ENCODE measurements at regions not wholly inside any gene's neighbourhood (a gene's known extent, or its start where the extent isn't known, plus 50 kb on each side); places are given as distances from the start of the nearest gene placed in this dataset.

DNA sequence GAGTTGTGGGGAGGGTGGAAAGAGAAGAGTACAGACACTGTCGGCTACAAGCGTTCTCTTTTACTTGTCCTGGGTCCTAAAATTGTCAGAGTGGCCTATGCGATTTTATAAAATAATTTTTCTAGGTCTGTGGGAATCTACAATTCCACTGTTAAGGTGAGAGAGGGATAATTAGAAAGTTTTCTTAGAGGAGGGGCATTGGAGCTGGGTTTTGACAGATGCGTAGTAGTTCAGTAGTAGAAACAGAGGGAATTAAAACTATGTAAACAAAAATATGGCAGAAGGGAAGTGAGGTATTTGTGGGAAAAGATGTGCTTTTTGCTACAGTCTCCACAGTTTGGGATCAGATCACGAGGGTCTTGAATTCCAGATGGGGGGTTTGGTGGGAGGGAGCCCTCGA is 129.1 kb upstream of the SHB start:
- H3K27ac ChIP-seq: no peak overlapping the region
- TF ChIP-seq, protein P1, sequence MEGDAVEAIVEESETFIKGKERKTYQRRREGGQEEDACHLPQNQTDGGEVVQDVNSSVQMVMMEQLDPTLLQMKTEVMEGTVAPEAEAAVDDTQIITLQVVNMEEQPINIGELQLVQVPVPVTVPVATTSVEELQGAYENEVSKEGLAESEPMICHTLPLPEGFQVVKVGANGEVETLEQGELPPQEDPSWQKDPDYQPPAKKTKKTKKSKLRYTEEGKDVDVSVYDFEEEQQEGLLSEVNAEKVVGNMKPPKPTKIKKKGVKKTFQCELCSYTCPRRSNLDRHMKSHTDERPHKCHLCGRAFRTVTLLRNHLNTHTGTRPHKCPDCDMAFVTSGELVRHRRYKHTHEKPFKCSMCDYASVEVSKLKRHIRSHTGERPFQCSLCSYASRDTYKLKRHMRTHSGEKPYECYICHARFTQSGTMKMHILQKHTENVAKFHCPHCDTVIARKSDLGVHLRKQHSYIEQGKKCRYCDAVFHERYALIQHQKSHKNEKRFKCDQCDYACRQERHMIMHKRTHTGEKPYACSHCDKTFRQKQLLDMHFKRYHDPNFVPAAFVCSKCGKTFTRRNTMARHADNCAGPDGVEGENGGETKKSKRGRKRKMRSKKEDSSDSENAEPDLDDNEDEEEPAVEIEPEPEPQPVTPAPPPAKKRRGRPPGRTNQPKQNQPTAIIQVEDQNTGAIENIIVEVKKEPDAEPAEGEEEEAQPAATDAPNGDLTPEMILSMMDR (conservative IDR thresholded peaks at IDR 0.05): no peak
- no peak for TF ChIP-seq ZFX (IDR thresholded peaks at IDR 0.05)

DNA sequence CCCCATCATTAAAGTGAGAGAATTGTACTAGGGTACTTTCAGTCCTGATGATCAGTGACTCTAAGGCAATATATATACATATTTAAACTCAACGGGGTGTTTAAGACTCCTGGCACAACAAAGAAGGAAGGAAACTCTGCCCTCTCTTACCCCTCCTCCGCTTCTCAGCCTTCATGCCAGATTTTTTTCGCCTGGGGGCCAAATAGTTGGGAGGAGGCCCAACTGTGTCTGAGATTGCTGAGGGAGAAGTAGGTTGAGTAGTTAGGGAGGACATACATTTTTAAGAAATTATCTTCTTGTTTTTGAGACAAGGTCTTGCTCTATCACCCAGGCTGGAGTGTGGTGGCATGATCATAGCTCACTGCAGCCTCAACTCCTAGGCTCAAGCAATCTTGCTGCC is 127.7 kb upstream of the SHB start:
- no peak for TF ChIP-seq ZFX (IDR thresholded peaks at IDR 0.05)
- TF ChIP-seq, protein P1 (conservative IDR thresholded peaks at IDR 0.05): no peak
- H3K27ac ChIP-seq: no peak overlapping the region

- TF ChIP-seq ZFX (IDR thresholded peaks at IDR 0.05): no peak
- peak overlapping the region; percentile 0; the same call in 1 of the 2 replicates for H3K27ac ChIP-seq
These were observed 126.7 kb upstream of the SHB start for GRCh38 chr9:38195737-38196161.

DNA sequence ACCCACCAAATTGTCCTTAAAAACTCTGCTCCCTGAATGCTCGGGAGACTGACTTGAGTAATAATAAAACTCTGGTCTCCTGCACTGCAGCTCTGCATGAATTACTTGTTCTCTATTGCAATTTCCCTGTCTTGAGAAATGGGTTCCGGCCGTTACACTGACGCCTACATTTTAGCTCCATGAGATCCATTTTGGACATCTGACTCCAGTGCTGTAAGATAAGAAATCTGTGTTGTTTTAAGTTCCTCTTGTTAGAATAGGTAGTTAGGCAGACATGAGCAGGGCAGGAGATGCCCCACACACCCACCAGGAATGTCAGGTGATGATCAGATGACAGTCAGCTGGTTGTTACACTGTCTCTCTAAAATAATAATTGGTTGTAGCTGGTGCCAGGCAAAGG is 125.8 kb upstream of the SHB start:
- no peak for TF ChIP-seq ZFX (IDR thresholded peaks at IDR 0.05)
- TF ChIP-seq, protein P1 (conservative IDR thresholded peaks at IDR 0.05): no peak
- no peak overlapping the region for H3K27ac ChIP-seq

GRCh38 chr9:38192731-38193265 is 123.8 kb upstream of the SHB start:
- no peak for TF ChIP-seq ZFX (IDR thresholded peaks at IDR 0.05)
- TF ChIP-seq, protein P1 (conservative IDR thresholded peaks at IDR 0.05): no peak
- no peak overlapping the region for H3K27ac ChIP-seq

DNA sequence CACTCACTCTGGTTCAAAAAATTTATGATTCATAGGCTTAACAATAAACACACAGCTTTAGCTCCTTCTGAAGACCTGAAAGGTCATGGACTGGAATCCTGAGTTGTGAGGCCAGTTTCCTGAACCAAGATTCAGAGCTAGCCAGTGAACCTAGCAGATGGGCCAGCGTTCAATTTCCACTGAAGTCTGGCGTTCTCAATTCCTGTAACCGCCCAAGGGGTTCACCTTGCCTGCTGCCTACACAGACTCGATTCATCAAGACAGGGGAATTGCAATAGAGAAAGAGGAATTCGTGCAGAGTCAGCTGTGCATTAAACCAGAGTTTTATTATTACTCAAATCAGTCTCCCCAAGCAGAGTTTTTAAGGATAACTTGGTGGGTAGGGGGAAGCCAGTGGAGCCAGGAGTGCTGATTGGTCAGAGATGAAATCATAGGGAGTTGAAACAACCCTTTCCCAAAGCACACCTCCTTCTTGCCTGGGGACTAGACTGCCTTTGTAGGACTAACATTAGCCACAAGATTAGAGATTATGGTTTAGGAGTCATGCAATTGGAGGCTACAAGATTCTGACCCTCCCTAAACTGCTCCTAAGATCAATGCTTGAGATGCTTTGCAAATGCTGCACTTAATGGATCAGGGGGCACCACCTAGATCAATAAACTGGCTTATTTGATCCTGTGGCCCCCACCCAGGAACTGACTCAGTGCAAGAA is 117.5 kb upstream of the SHB start:
- TF ChIP-seq, protein P1 (conservative IDR thresholded peaks at IDR 0.05): no peak
- no peak for TF ChIP-seq ZFX (IDR thresholded peaks at IDR 0.05)
- no peak overlapping the region for H3K27ac ChIP-seq

GRCh38 chr9:38185647-38186403 is 116.8 kb upstream of the SHB start:
- TF ChIP-seq, protein P1 (conservative IDR thresholded peaks at IDR 0.05): no peak
- no peak for TF ChIP-seq ZFX (IDR thresholded peaks at IDR 0.05)
- H3K27ac ChIP-seq: no peak overlapping the region
